ENCODE measurements at regions not wholly inside any gene's neighbourhood (a gene's known extent, or its start where the extent isn't known, plus 50 kb on each side); places are given as distances from the start of the nearest gene placed in this dataset.

- TF ChIP-seq CTCF (IDR thresholded peaks at IDR 0.05): no peak
- TF ChIP-seq EZH2 (IDR thresholded peaks at IDR 0.05; ENCODE audit: borderline replicate concordance, insufficient read depth, low read depth, low read length, poor library complexity, severe bottlenecking): no peak
Observed at GRCh38 chr2:125037135-125037653, 1012.1 kb downstream of the CNTNAP5 start.
